ENCODE measurements at regions not wholly inside any gene's neighbourhood (a gene's known extent, or its start where the extent isn't known, plus 50 kb on each side); places are given as distances from the start of the nearest gene placed in this dataset.

DNA sequence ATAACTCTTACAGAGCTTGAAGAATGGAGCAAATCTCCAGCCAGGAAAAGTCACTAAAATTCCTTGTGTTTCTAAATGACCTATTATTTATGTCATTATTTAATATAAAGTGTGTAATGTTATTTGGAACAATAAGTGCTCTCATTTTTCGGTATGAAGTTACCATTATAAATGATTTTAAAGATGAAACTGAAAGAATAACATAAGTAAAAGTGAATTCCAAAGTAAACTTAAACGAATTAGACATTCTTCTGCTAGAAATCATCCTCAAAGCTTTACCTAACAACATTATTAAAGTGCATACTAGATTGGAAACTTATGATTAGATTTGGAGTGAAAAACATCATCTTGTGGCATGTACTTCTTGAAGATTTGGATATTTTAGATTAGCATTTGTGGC lies 897.2 kb upstream of the CDH2 start:
- TF ChIP-seq, protein P1, sequence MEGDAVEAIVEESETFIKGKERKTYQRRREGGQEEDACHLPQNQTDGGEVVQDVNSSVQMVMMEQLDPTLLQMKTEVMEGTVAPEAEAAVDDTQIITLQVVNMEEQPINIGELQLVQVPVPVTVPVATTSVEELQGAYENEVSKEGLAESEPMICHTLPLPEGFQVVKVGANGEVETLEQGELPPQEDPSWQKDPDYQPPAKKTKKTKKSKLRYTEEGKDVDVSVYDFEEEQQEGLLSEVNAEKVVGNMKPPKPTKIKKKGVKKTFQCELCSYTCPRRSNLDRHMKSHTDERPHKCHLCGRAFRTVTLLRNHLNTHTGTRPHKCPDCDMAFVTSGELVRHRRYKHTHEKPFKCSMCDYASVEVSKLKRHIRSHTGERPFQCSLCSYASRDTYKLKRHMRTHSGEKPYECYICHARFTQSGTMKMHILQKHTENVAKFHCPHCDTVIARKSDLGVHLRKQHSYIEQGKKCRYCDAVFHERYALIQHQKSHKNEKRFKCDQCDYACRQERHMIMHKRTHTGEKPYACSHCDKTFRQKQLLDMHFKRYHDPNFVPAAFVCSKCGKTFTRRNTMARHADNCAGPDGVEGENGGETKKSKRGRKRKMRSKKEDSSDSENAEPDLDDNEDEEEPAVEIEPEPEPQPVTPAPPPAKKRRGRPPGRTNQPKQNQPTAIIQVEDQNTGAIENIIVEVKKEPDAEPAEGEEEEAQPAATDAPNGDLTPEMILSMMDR (IDR thresholded peaks at IDR 0.05; ENCODE audit: poor library complexity): no peak
- TF ChIP-seq EZH2 (IDR thresholded peaks at IDR 0.05; ENCODE audit: borderline replicate concordance): no peak

Measured in hepatocyte (in vitro differentiated cells).